A549 (cell line): ENCODE measurements at regions not wholly inside any gene's neighbourhood (a gene's known extent, or its start where the extent isn't known, plus 50 kb on each side); places are given as distances from the start of the nearest gene placed in this dataset.

Experiments
- ATAC-seq, 2 experiments: fragments of 200-7000 bp in 1 of 2; fragments of >200 bp in 1 of 2; cut with Nextera tagmentation in 1 of 2; cut with Tn5 transposase in 1 of 2; 3 replicates each; pipeline versions ENCODE4 v1.8.0 to v1.9.1; 2018 to 2020; ENCODE audit warnings: mild to moderate bottlenecking in 1 of 2, moderate library complexity in 1 of 2
- CTCF ChIA-PET: fragments of 300-600 bp; sonication (Branson Sonifier 250); formaldehyde crosslinking; extraction: SDS; loops from one replicate; lab custom pipeline; 2021; ENCODE audit warnings: antibody characterized with exemption, inconsistent platforms; lab: Yijun Ruan, JAX
- POLR2A ChIA-PET: fragments of 350-600 bp; formaldehyde crosslinking; extraction: SDS; loops from one replicate; lab custom pipeline; 2021; ENCODE audit warnings: antibody characterized with exemption, inconsistent platforms; lab: Yijun Ruan, JAX
- DNase-seq, 2 experiments: peaks; one replicate each; pipeline versions ENCODE4 v3.0.0 to v3.0.0-alpha.2; 2011 to 2016; ENCODE audit warnings: low read depth in 1 of 2, low spot score in 1 of 2
- FAIRE-seq: peaks from 2 replicates; lab custom pipeline; 2011; peaks lifted over from hg19 to GRCh38; lab: Jason Lieb, UNC
- H3K27ac ChIP-seq, 2 experiments: fragments of >200 bp; sonication (Bioruptor Twin); formaldehyde crosslinking; 3 replicates each; pipeline ENCODE4 v1.5.1; 2016 to 2017
- H3K4me1 ChIP-seq: fragments of >200 bp; sonication (Bioruptor Twin); formaldehyde crosslinking; 3 replicates; pipeline ENCODE4 v1.6.1; 2016
- H3K4me2 ChIP-seq: fragments of >200 bp; sonication (Bioruptor Twin); formaldehyde crosslinking; 3 replicates; pipeline ENCODE4 v1.6.1; 2016
- H3K4me3 ChIP-seq: fragments of >200 bp; sonication (Bioruptor Twin); formaldehyde crosslinking; 3 replicates; pipeline ENCODE4 v1.5.1; 2016
- H3K9me3 ChIP-seq: fragments of >200 bp; sonication (Bioruptor Twin); formaldehyde crosslinking; 3 replicates; pipeline ENCODE4 v1.6.1; 2016
- CBX8 ChIP-seq: fragments of 200-600 bp; sonication (generic); IDR thresholded peaks from 2 replicates; pipeline ENCODE4 v1.6.1; 2016
- CEBPB ChIP-seq, 2 experiments: fragments of >200 bp in 1 of 2; sonication (Bioruptor Twin) in 1 of 2; formaldehyde crosslinking in 1 of 2; IDR thresholded peaks; 2 replicates each; pipeline ENCODE4 v1.6.1; 2012 to 2016
- CTCF ChIP-seq: fragments of >200 bp; sonication (Bioruptor Twin); formaldehyde crosslinking; IDR thresholded peaks from 3 replicates; pipeline ENCODE4 v1.5.1; 2016
- E2F6 ChIP-seq: IDR thresholded peaks from 2 replicates; pipeline ENCODE4 v1.6.1; 2012; ENCODE audit warnings: low read depth, borderline replicate concordance
- EHF ChIP-seq: fragments of 250-450 bp; sonication (Bioruptor Pico); IDR thresholded peaks from 2 replicates; pipeline ENCODE4 v1.5.0; 2020; ENCODE audit warnings: mild to moderate bottlenecking
- EHMT2 ChIP-seq: fragments of 200-600 bp; sonication (generic); IDR thresholded peaks from 2 replicates; pipeline ENCODE4 v1.6.1; 2016; ENCODE audit warnings: antibody characterized with exemption, low read depth, mild to moderate bottlenecking, moderate library complexity
- FOSL2 ChIP-seq, 2 experiments: fragments of 450-650 bp in 1 of 2; fragments of >200 bp in 1 of 2; sonication (Bioruptor Twin) in 1 of 2; formaldehyde crosslinking; IDR thresholded peaks; 2 replicates each; pipeline versions ENCODE4 v1.5.0 to v1.6.1; 2016 to 2020; ENCODE audit warnings: mild to moderate bottlenecking in 1 of 2, moderate library complexity in 1 of 2
- HDAC2 ChIP-seq: fragments of 200-600 bp; sonication (generic); IDR thresholded peaks from 2 replicates; pipeline ENCODE4 v1.6.1; 2016
- HEYL ChIP-seq: fragments of 250-450 bp; sonication (Bioruptor Pico); IDR thresholded peaks from 2 replicates; pipeline ENCODE4 v1.8.0; 2021; ENCODE audit warnings: mild to moderate bottlenecking, moderate library complexity
- JUN ChIP-seq, 2 experiments: fragments of >200 bp; sonication (Bioruptor Twin); formaldehyde crosslinking; IDR thresholded peaks; 2 replicates in 1 of 2; 3 replicates in 1 of 2; pipeline ENCODE4 v1.6.1; 2016 to 2017
- JUNB ChIP-seq: fragments of >200 bp; sonication (Bioruptor Twin); formaldehyde crosslinking; IDR thresholded peaks from 2 replicates; pipeline ENCODE4 v1.6.1; 2016
- MAFK ChIP-seq: fragments of 450-650 bp; IDR thresholded peaks from 2 replicates; pipeline ENCODE4 v1.6.1; 2014; ENCODE audit not compliant: partially characterized antibody
- MAX ChIP-seq: IDR thresholded peaks from 2 replicates; pipeline ENCODE4 v1.6.1; 2012
- MYC ChIP-seq: IDR thresholded peaks from 2 replicates; pipeline ENCODE4 v1.6.1; 2012; ENCODE audit warnings: mild to moderate bottlenecking, inconsistent platforms, low read length, improper control_type of control experiment, borderline replicate concordance
- NR3C1 ChIP-seq: fragments of >200 bp; sonication (Bioruptor Twin); formaldehyde crosslinking; IDR thresholded peaks from 3 replicates; pipeline ENCODE4 v1.6.1; 2017
- PHF8 ChIP-seq: fragments of 200-600 bp; sonication (generic); IDR thresholded peaks from 2 replicates; pipeline ENCODE4 v1.6.1; 2016; ENCODE audit warnings: low read depth, mild to moderate bottlenecking, antibody characterized with exemption, moderate library complexity, borderline replicate concordance
- POLR2AphosphoS2 ChIP-seq: conservative IDR thresholded peaks from 2 replicates; pipeline ENCODE4 v1.6.1; 2012; ENCODE audit warnings: low read length, improper control_type of control experiment, inconsistent platforms
- RAD21 ChIP-seq, 2 experiments: fragments of >200 bp in 1 of 2; sonication (Bioruptor Twin) in 1 of 2; formaldehyde crosslinking in 1 of 2; IDR thresholded peaks in 1 of 2; conservative IDR thresholded peaks in 1 of 2; 2 replicates in 1 of 2; 3 replicates in 1 of 2; pipeline ENCODE4 v1.6.1; 2012 to 2018; ENCODE audit warnings: inconsistent platforms in 1 of 2
- SMC3 ChIP-seq: fragments of >200 bp; sonication (Bioruptor Twin); formaldehyde crosslinking; IDR thresholded peaks from 3 replicates; pipeline ENCODE4 v1.6.1; 2018; ENCODE audit warnings: inconsistent platforms
- TFCP2L1 ChIP-seq: fragments of 250-450 bp; sonication (Bioruptor Pico); IDR thresholded peaks from 2 replicates; pipeline ENCODE4 v1.5.0; 2021; ENCODE audit warnings: mild to moderate bottlenecking
- USF2 ChIP-seq: fragments of 450-650 bp; IDR thresholded peaks from 2 replicates; pipeline ENCODE4 v1.6.1; 2014; ENCODE audit warnings: antibody characterized with exemption
- ZNF302 ChIP-seq: fragments of 250-450 bp; sonication (Bioruptor Pico); IDR thresholded peaks from 2 replicates; pipeline ENCODE4 v1.9.0; 2021; ENCODE audit warnings: inconsistent platforms, mild to moderate bottlenecking, moderate library complexity
- WGBS: methylation state at CpG from one replicate; pipeline ENCODE4 v1.1.6; 2017; ENCODE audit errors: missing lambda C conversion rate; 5-methylcytosine and 5-hydroxymethylcytosine counted together

GRCh38 chr5:167167191-167167795, 1124.2 kb upstream of the WWC1 start:
- no peak overlapping the region for H3K27ac ChIP-seq
- DNase-seq, result no peak
- ChIA-PET POLR2A (no interaction called here), CTCF (no interaction called here)
- H3K9me3 ChIP-seq, result no peaks in the 10 kb centered on the region
- TF ChIP-seq ZNF302 (no peak), EHF (CRISPR knock-in tag) (no peak), SMC3 (no peak), RAD21 (conservative IDR thresholded peaks at IDR 0.05 in 1 of 2, IDR thresholded peaks at IDR 0.05 in 1 of 2) (no peak), JUN (IDR thresholded peaks at IDR 0.05) (no peak), CBX8 (no peak), HDAC2 (no peak), CTCF (no peak), TFCP2L1 (CRISPR knock-in tag) (no peak), MAFK (no peak), MYC (no peak), PHF8 (no peak), NR3C1 (no peak), E2F6 (no peak), MAX (no peak)
- no peaks in the 10 kb centered on the region for H3K4me1 ChIP-seq
- 1% methylated on average over 8 of the region's 8 CpGs for whole genome bisulfite sequencing
- no peak overlapping the region for H3K4me3 ChIP-seq
- no peak overlapping the region for H3K4me2 ChIP-seq
- no peak for ATAC-seq
- no peak for FAIRE-seq

- ChIA-PET CTCF (no interaction called here), POLR2A (no interaction called here)
- Histone ChIP-seq H3K4me1 (no peaks in the 10 kb centered on the region), H3K4me2 (no peak overlapping the region), H3K4me3 (no peak overlapping the region), H3K9me3 (no peaks in the 10 kb centered on the region), H3K27ac (no peak overlapping the region)
- FAIRE-seq, result no peak
- TF ChIP-seq EHF (CRISPR knock-in tag) (no peak), FOSL2 (IDR thresholded peaks at IDR 0.05) (no peak), FOSL2 (CRISPR knock-in tag; IDR thresholded peaks at IDR 0.05) (no peak), HEYL (CRISPR knock-in tag) (no peak)
- WGBS, result 11% methylated on average over 6 of the region's 6 CpGs
- ATAC-seq, result no peak
- no peak for DNase-seq
These were observed 1122.5 kb upstream of the WWC1 start for GRCh38 chr5:167168971-167169370.

GRCh38 chr5:167171056-167171455, 1120.4 kb upstream of the WWC1 start:
- DNase-seq, result no peak
- no peak overlapping the region for H3K27ac ChIP-seq
- TF ChIP-seq POLR2AphosphoS2 (no peak), USF2 (no peak), EHMT2 (no peak), CEBPB (IDR thresholded peaks at IDR 0.05) (no peak), MAFK (no peak), HEYL (CRISPR knock-in tag) (no peak), RAD21 (conservative IDR thresholded peaks at IDR 0.05 in 1 of 2, IDR thresholded peaks at IDR 0.05 in 1 of 2) (no peak), JUNB (no peak)
- ATAC-seq, result no peak
- no peaks in the 10 kb centered on the region for H3K4me1 ChIP-seq
- no peaks in the 10 kb centered on the region for H3K9me3 ChIP-seq
- ChIA-PET POLR2A (no interaction called here), CTCF (interaction anchor here (0.5 kb wide), 1 partner anchor 284 kb away, joined by 3 read pairs; no protein-coding TSS in a partner anchor)
- H3K4me3 ChIP-seq, result no peak overlapping the region
- 3% methylated on average over 3 of the region's 3 CpGs for WGBS
- H3K4me2 ChIP-seq, result no peak overlapping the region
- FAIRE-seq, result no peak
